Globus pallidus (tissue), 1 donor: ENCODE measurements at regions not wholly inside any gene's neighbourhood (a gene's known extent, or its start where the extent isn't known, plus 50 kb on each side); places are given as distances from the start of the nearest gene placed in this dataset.
"Not testable (repeated sequence)": the region's sequence is repeated elsewhere in the genome, so short reads cannot be mapped to it uniquely, and the experiment has no call there.

ENCODE experiments used
- DNase-seq: peaks from one replicate; pipeline ENCODE4 v3.0.0-alpha.2; 2015; ENCODE audit warnings: low spot score

- no peak for DNase-seq
These were observed 1304.1 kb upstream of the CHAC2 start for GRCh38 chr2:52463457-52463856.

DNA sequence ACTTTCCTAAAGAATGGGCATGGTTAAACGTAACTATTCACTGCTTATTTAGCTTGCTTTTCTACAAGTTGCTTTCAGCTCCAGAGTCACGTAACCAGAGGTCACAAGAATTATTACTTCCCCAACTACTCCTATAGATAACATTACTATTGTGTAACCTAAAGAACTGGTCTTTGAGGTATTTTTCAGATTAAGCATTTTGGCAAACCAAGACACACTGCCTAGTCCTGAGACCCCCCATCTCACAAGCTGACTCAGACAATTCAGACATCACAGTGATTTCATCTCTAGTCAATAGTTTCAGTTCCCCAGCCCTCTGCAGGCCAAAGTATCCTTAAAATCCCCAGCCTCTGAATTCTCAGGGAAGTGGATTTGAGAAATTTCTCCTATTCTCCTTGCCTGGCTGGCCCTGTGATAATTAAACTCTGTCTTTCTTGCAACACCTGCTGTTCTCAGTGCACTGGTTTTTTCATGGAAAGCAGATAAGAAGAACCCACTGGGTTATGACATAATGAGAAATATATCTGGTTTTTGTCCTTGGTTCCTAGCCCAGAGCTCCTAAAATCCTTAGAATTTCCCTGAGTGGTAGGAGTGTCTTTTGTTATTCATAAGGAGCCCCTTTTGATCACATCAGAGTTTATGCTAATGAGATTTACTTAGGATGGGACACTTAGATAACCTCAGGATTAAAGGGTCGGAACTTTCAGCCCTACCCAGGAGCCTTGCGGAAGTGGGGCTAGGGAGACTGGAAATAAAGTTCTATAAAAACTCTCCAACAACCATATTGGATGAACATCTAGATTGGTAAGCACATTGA lies 1310.8 kb upstream of the CHAC2 start:
- no peak for DNase-seq

DNA sequence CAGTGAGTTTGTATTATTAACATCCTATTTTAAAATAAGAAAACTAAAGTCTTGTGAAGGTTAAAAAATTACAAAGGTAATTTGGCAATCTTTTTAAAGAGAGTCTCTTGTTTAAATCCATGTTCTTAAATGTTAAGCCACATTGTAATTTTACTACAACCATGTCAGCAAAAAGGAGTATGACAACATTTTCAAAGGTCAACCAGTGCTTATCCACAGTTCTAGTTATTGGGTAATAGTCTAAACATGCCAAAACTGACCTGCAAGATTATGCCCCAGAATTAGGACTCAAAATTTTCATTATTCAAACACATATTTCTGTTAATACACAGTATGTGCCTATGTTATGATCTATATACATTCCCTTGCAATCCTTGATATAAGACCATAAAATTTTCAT lies 1312.6 kb upstream of the CHAC2 start:
- no peak for DNase-seq

DNA sequence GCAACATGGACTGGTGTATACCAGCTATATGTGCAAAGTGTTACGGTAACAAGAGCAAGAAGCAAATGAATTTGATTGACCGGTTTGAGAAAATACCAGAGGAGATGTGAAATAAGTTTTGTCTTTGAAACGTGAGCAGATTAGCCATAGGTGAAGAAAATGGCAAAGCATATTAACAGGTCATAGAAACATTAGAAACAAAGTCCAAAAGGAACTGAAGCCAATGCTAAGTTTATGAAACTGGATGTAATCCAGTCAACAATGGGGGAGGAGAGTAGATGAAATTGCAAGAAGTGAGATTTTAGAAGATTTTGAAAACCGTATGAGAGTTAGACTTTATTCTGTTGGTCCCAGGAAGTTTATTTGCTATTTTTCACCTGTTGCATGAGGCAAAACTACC lies 1315.4 kb upstream of the CHAC2 start:
- no peak for DNase-seq

- DNase-seq = no peak
These were observed 1321.9 kb upstream of the CHAC2 start for GRCh38 chr2:52445686-52446085.

- no peak for DNase-seq
These were observed 1336.2 kb upstream of the CHAC2 start for GRCh38 chr2:52431352-52431760.

DNA sequence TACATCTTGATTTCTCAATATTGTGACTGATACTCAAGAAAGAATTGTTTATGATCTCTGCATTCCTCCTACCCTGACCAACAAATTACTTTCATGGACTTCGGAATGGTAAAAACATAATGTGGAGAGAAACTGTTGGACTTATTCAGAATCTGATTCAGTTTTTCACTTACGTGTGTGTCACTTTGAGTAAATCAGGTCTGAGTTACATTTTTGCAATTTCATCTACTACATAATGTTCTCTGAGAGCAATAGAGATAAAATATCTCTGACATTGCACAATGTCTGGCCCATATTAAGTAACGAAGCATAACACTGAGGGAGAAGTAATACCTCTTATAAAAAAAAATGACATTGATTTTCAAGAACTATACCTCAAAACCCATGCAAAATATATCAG lies 1337.9 kb upstream of the CHAC2 start:
- no peak for DNase-seq

DNA sequence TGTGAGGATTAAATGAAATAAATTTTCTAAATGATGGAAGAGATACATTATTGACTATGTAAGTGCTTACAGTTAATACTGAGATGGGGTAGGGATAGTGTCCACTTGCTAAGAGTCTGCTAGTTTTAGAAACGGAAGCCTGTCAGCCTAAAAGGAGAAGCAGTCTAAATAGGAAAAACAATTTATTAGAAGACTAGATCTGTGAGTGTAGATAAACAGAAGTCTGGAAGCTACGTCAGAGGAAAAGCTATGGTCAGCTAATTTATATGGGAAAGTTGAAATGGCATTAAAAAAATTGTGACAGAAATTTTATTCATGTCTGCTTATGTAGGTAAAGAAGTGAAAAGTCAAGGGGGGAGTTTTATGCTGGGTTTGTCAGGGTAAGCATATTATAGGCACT lies 1338.4 kb upstream of the CHAC2 start:
- no peak for DNase-seq

GRCh38 chr2:52428224-52428623 lies 1339.4 kb upstream of the CHAC2 start:
- DNase-seq = no peak

DNA sequence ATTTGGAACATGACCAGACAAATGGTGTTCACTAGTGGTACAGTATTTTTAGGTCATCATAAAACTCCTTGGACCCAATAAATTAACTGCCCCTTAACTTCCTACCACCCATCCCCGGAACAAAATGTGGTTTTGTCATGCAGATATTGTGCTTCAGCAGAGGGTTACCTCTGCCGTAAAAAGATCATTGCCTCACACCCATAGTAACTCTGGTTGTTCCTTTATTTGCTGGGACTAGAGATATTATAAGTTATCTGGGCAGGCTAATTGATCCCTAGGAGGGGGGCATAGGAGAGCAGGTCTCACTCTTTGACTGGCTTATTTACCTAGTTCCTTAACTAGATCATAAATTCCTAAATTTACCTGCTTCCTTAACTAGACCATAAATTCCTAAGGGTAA lies 1343.9 kb upstream of the CHAC2 start:
- DNase-seq = no peak

GRCh38 chr2:52423111-52423510 lies 1344.5 kb upstream of the CHAC2 start:
- no peak for DNase-seq

GRCh38 chr2:52416340-52416739 lies 1351.3 kb upstream of the CHAC2 start:
- no peak for DNase-seq

DNA sequence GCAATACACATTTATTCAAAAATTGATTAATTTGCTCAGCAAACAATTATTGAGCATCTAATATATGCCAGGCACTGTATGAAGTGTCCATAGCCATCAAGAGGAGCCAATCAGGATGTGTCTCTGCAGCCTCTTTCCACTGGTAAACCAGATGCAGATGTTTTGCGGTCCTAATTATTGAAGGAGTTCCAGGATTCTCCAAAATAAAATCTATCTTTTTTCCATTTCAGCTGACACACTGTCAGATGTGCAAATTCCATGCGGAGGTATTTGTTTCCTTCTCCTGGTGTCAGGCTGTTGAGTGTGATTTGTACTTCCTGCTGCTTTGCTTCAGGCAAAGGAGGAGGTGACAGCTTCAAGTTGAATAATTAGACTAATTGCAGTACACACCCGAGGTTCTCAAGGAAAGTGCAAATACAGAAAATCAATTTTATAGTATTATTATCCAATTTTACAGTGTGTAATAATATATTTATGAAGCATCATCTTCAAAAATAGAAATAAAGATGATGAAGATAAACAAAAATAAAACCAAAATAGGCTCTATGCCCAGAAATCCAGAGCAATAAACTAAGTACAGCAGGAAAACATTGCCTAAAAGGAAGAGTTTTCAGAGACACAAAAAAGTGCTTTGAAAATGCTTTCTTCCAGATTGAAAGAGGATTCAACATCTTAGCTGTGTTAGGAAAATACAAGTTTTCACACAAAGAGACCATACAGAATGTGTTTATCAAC lies 1352.9 kb upstream of the CHAC2 start:
- no peak for DNase-seq

- DNase-seq = not testable (repeated sequence)
These were observed 1358.1 kb upstream of the CHAC2 start for GRCh38 chr2:52409308-52410118.

DNA sequence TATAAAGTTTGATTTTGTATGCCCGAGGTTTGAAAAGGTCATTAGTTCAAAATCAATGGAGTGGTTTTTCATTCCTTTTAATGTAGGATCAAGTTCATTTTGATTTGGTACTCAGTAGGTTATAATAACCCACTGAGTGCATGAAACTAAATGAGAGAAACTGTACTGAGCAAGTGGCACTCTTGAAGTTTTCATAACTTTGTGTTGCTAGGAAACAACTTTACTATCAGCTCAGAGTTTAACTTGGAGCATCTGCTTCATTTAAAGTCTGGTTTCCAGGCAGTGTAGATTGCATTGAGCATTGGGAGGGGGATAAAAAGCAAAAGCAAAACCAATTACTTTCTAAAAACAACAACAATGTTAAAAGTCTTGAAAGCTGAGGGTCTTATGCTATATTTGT lies 1361.6 kb upstream of the CHAC2 start:
- DNase-seq = no peak

- DNase-seq = no peak
These were observed 1362.7 kb upstream of the CHAC2 start for GRCh38 chr2:52404866-52405265.

DNA sequence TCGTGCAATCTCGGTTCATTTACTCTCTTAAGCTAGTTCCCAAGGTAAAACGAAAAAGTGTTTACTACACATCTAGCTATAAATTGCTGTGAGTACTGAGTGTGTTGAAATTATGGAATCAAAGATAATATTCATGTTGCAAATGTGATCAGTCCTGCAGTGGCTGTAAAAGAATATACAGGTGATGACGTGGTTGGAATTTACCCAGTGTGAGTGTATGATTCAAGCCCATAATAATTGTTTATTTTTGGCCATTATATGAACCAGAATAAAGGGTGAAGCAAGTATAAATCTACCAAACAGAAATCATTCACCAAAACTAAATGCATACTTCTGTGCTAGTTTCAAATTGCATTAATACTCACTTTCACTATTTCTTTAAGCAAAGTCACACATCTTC lies 1363.6 kb upstream of the CHAC2 start:
- no peak for DNase-seq

- DNase-seq = no peak
These were observed 1365.5 kb upstream of the CHAC2 start for GRCh38 chr2:52402128-52402527.

DNA sequence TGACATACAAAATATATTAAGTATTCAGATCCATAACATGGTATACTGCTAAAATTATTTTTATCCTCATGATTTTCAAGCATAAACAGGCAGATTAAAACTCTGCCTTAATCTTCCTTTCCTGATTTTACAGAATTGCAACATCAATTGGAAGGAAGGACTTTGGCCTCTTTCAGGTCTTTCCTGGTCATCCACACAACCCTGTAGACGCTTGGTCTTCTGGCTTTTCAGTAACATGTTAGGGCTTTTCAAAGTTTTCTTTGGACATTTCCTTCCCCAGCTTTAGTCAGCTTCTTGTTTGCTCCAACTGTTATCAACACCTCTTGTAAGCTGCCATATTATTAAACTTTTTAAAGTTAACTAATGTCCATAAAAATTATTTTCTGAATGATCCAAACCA lies 1364.9 kb upstream of the NRXN1 start:
- DNase-seq = no peak

DNA sequence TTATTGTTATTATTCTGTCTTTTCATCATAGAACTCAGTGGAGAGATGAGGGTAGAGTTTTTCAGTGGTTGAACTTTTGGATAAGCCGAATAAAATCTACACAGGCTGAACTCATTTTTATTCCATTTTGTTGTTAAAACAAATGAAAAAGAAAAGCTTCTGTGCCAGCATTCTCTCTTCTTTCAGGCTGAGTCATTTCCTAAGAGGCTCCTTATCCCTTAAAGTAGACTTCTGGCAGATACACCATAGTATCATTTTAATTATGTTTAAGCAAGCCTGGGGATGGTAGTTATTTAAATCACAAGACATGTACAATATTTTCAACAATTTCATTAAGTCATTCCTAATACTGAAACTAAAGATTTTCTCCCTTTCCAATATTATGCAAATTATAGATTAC lies 1364.0 kb upstream of the NRXN1 start:
- DNase-seq = no peak

GRCh38 chr2:52391621-52392020 lies 1359.7 kb upstream of the NRXN1 start:
- no peak for DNase-seq

- DNase-seq = no peak
These were observed 1358.7 kb upstream of the NRXN1 start for GRCh38 chr2:52390651-52391050.
